Germinal center (tissue), 1 donor: ENCODE measurements at regions not wholly inside any gene's neighbourhood (a gene's known extent, or its start where the extent isn't known, plus 50 kb on each side); places are given as distances from the start of the nearest gene placed in this dataset.

Experiments
- DNase-seq: peaks from one replicate; pipeline ENCODE4 v3.0.0; 2012; ENCODE audit warnings: mixed read lengths, low spot score

GRCh38 chr6:19410481-19410880, 426.7 kb upstream of the ID4 start:
- DNase-seq: no peak

- DNase-seq: no peak
These were observed 423.8 kb upstream of the ID4 start for GRCh38 chr6:19413323-19413722.

GRCh38 chr6:19415605-19416326, 421.4 kb upstream of the ID4 start:
- DNase-seq: no peak

- no peak for DNase-seq
These were observed 420.4 kb upstream of the ID4 start for GRCh38 chr6:19416811-19417210.

- no peak for DNase-seq
These were observed 419.5 kb upstream of the ID4 start for GRCh38 chr6:19417713-19418112.

GRCh38 chr6:19424853-19425252, 412.3 kb upstream of the ID4 start:
- DNase-seq: no peak

- no peak for DNase-seq
These were observed 409.6 kb upstream of the ID4 start for GRCh38 chr6:19427548-19427947.

GRCh38 chr6:19432966-19433498, 404.1 kb upstream of the ID4 start:
- no peak for DNase-seq

GRCh38 chr6:19434065-19434464, 403.1 kb upstream of the ID4 start:
- no peak for DNase-seq

GRCh38 chr6:19435755-19436154, 401.4 kb upstream of the ID4 start:
- no peak for DNase-seq

- DNase-seq: no peak
These were observed 398.4 kb upstream of the ID4 start for GRCh38 chr6:19438566-19439353.

- no peak for DNase-seq
These were observed 396.6 kb upstream of the ID4 start for GRCh38 chr6:19440531-19440930.

GRCh38 chr6:19443411-19443810, 393.8 kb upstream of the ID4 start:
- no peak for DNase-seq

- DNase-seq: no peak
These were observed 393.1 kb upstream of the ID4 start for GRCh38 chr6:19444041-19444440.

- no peak for DNase-seq
These were observed 392.7 kb upstream of the ID4 start for GRCh38 chr6:19444481-19444880.

- no peak for DNase-seq
These were observed 390.6 kb upstream of the ID4 start for GRCh38 chr6:19446570-19446969.

GRCh38 chr6:19450651-19451050, 386.5 kb upstream of the ID4 start:
- DNase-seq: no peak

- DNase-seq: no peak
These were observed 384.7 kb upstream of the ID4 start for GRCh38 chr6:19452495-19452894.

GRCh38 chr6:19454001-19454720, 383.0 kb upstream of the ID4 start:
- DNase-seq: no peak

GRCh38 chr6:19454721-19455392, 382.3 kb upstream of the ID4 start:
- no peak for DNase-seq

GRCh38 chr6:19463250-19463649, 373.9 kb upstream of the ID4 start:
- no peak for DNase-seq

GRCh38 chr6:19463925-19464324, 373.2 kb upstream of the ID4 start:
- no peak for DNase-seq
